GM21576 (cell line): ENCODE measurements at regions not wholly inside any gene's neighbourhood (a gene's known extent, or its start where the extent isn't known, plus 50 kb on each side); places are given as distances from the start of the nearest gene placed in this dataset.

Source experiments
- ATAC-seq: cut with Tn5 transposase; IDR thresholded peaks from one replicate; pipeline ENCODE4 v1.9.1; 2021; ENCODE audit warnings: mild to moderate bottlenecking, moderate library complexity; ENCODE audit not compliant: unreplicated experiment

DNA sequence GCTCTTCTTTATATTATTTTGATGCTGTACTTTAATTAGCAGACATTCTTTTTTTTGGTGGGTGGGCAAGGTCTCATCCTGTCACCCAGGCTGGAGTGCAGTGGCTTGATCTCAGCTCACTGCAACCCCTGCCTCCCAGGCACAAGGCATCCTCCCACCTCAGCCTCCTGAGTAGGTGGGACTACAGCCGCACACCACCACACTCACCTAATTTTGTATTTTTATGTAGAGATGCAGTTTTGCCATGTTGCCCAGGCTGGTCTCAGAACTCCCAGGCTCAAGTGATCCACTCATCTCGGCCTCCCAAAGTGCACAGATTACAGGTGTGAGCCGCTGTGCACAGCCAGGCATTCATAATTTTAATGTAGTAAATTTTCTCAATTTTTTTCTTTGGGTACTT lies 608.1 kb downstream of the ZNF385D start:
- no peak for ATAC-seq

DNA sequence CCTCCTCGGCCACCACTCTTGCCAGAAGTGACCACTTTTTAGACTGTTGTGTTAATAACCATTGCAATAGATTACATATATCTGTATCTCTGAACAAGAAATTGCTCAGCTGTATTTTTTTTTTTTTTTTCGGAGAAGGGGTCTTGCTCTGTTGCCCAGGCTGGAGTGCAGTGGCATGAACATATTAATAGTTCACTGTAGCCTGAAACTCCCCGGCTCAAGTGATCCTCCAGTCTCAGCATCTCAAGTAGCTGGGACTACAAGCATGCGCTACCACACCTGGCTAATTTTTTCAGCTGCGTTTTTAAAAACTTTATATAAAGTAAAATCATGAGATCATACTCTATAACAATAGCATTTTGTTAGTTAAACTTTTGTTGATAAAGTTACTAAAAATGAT lies 609.0 kb downstream of the ZNF385D start:
- ATAC-seq = no peak

DNA sequence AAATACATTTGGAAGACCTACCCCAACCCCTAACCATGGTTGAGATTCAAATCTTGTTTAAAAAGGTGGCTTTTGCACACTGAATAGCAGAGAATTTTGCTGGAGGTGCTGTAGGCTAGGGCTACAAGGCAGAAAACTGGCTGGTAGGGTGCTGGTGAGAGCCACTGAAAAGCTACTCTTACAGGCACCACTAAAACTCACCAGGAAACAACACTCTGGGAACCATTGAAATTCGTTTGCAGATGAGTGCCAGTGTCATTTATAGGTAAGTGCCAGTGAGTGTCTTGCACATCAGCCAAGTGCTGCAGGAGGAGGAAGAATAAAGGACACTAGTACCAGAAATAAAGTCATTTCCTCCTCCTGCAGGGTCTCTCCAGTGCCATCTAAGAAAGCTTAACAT lies 610.2 kb downstream of the ZNF385D start:
- no peak for ATAC-seq

DNA sequence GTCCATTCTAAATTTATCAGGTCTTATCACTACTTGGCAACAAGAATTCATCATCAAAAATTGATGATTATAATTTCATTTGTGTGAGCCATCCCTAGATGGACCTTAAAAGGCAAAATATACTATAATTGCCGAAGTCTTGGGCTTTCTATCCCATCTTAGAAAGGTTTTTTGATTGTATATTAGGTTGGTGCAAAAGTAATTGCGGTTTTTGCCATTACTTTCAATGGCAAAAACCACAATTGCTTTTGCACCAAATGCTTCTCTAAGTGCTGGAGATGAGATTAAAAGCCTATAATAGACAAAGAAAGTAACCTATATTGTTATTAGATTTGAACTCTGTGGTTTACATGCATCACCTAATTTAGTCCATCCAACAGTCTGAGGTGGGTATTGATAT lies 612.9 kb downstream of the ZNF385D start:
- ATAC-seq = no peak

DNA sequence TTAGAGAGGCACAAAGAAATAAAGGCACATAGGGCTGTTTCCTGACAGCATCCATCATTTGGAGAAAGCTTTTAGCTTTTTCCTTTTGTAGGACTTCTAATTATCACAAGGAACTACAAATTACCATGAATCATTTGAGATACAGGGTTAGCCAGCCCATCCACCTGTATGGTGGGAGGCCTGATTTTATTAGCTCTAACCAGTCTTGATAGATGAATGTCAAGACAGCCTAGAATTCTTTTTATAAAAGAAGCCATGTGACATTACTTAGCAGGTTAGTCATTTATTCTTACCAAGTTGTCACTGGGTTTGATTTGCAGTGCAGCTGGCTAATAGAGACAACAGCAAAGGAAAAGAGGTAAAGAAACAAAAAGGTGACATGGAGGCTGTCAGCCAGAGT lies 618.1 kb downstream of the ZNF385D start:
- no peak for ATAC-seq

DNA sequence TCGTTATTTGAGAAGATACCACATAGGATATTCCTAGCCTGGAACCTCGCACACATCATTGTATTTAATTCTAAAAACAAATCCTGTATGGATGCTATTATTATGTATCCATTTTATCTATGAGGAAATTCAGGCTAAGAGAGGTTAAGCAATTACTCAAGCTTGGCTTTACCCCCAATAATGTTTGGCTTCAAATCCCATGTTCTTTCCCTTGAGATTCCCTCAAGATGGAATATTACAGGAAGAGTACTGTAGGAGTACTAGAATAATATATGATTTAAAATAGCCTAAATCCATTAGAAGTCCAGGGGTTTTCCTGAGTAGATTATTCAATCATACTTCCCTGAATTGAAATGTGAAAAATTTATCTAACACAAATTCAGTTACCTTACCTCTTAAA lies 630.2 kb downstream of the ZNF385D start:
- no peak for ATAC-seq

DNA sequence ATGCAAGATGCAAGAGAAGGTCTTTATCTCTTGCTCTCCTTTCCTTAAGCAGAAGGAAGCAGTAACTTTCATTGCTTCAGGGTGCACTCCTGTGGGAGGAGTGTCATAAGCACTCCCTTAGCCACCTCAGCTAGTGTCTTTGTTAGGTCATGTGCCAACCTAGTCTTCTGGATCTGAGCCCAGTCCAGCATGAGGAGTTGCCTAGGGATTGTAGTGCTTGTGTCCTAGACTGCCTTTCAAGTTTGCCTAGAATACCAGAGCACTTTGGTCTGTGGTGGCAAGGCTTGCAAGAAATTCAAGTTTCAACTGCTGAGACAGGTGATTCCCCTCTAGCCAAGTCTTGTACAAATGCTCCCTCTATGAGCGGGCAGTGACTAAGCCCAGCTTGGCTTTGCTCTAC lies 633.6 kb downstream of the ZNF385D start:
- no peak for ATAC-seq

DNA sequence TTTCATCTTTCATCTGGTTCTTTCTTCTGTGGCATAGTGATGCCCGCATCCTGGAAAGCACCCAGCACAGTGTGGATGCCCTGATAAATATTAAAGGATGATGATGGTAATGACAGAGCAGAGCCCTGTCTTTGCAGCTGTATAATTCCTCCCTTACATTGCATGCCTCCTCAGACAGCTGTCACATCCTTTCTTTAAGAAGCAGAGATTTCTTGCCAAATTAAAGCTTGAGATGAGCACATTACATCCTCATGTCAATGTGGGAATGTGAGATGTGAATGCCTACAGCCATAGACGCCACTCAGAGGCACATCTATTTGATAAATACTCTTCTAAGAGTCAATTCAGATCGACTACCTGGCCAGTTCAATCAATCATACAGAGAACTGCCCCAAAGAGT lies 642.0 kb downstream of the ZNF385D start:
- no peak for ATAC-seq

DNA sequence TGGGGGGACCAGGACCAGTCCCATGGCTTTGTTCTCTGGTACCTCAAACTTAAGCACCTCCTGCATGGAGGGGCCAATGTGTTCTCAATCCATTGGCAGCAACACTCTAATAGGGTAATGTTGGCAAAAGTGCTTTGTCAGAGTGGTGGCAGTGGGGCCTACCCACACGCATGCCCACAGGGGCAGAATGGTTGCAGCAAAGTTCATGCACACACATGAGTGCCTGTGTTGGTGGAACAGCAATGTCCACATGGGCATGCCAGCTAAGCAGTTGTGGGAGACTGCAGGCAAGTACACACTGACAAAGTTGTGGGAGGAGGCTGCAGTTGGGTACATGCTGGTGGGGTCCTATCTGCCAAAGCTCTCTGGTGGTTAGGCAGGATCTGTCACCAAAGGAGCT lies 645.2 kb downstream of the ZNF385D start:
- no peak for ATAC-seq

DNA sequence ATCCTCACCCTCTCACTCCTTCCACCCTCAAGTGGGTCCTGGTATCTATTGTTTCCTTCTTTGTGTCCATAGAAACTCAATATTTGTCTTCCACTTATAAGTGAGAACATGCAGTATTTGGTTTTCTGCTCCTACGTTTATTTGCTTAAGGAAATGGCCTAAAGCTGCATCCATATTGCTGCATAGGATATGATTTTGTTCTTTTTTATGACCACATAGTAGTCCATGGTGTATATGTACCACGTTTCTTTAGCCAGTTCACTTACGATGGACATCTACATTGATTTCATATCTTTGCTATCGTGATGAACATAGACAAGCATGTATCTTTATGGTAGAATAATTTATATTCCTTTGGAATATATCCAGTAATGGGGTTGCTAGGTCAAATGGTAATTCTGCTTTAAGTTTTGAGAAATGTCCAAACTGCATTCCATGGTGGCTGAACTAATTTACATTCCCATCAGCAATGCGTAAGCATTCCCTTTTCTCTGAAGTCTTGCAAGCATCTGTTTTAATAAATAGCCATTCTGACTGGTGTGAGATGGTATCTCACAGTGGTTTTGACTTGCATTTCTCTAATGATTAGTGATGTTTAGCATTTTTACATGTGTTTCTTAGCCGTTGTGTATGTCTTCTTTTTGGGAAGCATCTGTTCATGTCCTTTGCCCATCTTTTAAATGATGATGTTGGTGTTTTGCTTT lies 650.2 kb downstream of the ZNF385D start:
- ATAC-seq = no peak

DNA sequence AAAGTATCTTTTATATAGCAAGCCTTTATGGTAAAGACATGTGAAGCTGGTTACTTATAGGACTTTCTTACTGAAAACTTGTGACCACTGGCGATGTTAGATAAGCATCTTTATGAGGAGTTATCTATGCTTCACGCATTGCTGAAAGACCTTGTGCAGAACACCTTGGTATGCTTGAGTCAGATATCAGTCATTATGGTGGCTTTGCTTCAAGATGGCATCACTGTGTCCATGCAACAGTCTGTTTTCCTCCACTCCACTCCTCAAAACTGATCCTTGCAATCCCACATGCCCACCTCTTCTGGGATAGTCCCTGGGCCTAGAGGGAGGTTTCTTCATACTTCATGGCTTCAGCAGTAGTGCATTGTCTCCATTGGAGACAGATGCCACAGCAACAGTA lies 656.3 kb downstream of the ZNF385D start:
- ATAC-seq = no peak

DNA sequence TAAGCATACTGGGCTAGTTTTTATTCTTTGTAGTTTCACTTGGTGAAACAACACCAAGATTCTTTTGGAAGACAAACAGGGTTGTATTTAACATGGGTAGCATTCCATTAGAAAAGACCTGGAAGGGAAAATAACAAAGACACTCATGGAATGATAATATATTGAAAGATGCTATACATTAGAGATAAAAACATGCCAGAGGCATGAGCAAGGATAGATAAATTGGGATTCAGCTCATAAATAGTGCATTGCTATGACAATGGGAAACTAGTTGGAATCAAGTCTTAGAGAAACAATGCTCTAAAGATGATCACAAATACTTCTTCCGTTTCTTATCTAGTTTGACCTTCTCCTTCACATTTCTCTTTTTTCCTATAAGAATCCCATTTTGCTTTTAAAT lies 677.4 kb downstream of the ZNF385D start:
- ATAC-seq = no peak

DNA sequence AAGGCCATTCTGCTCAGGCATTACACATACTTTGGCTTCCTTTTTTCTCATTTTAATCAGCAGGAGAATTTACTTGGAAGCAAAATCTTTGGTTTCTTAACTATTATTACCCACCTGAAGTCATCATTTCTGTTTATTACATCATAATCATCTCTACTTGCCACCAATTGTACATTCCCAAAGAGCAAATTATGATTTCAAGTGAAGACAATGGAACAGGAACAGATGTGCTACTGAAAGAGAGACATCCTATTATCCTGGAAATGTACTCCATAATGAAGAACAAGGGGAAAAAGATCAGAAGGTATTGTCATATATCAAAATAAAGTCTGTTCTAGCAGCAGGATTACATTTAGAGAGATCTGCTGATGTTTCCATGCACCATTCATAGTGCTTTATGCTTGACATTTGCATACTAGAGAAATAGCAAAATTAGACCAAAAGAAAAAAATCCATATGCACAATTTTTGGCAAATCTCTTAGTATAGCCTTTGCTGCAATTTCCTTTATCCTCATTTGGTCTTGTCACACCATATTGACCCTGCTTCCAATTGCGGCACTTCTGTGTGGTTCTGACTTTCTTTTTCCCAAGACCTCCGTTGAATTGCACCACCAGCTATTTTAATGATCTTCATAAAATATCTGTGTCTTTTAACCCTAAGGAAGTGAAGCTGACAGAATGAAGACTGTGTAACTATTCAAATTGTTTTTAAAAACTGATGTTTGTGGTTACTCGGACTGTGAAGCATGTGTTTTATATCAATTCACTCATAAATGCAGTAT lies 683.8 kb downstream of the ZNF385D start:
- no peak for ATAC-seq

DNA sequence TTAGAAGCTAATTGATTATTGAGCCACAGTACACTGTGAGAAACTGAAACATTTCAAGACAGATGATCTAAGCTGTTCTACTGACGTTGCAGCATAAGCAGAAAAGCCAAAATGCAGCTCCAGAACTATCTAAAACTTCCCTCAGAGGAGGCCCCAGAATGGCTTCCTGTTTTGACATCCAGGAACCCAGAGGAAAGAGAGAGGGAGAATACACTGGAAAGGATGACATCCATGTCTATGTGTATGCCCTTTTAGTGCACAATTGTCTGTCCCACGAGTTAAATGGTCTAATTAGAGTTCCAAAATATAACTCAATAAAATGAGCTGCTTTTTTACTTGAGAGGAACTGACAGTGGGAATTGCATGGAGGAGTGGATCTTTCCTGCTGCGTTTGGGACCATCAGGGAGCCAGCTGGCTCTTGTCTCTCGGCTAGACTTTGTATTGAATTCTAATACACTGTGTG lies 688.1 kb downstream of the ZNF385D start:
- no peak for ATAC-seq

DNA sequence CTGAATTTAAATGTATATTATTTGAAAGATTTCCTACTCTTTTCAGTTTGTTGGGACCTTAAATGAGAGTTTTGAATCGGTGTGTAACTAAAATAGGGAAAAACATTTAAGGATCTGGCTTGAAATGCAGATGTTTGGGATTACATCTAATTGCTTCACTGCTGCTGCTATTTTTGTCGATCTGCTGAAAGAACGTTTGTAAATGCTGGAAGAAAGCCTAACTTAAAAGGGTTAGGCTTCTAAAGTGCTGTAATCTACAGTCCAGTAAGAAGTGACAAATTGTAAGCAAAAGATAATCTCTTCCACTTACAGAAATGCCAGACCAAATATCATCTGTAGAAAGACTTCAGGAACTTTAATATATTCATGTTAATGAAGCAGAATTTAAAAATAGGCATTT lies 691.6 kb downstream of the ZNF385D start:
- ATAC-seq = no peak

DNA sequence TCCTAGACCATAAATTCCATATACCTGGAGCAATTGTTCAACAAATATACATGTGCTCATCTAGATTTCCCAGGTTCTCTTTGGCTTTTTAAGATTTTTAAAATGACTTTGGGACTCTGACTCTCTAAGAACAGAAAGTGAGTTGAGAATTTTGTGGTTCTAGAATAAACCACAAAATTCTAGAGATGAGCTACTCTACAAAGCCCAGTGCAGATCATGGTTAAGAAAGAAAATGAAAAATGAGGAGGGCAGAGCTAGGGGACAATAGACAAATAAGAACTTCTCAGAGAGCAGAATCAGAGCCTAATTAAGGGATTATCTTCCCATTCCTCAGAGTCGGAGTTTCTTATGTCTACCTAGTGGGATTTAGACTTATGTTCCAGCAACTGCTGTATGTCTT lies 694.7 kb downstream of the ZNF385D start:
- ATAC-seq = no peak

DNA sequence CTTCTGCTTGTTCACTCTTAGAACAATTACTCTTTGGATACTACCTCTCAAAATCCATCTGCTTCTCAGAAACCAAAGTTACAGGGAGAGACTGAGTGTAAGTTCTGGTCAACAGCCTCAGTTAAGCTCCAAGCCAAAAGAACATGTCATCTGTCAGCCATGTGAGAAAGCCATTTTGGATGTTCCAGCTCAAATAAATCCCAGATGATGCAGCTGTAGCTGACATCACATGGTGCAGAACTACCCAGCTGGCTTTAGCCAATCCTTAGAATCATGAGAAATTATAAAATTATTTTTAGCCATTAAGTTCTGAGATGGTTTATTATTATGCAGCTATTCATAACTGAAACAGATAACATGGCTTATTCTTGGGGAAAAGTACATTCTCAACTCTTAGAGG lies 696.0 kb downstream of the ZNF385D start:
- no peak for ATAC-seq

DNA sequence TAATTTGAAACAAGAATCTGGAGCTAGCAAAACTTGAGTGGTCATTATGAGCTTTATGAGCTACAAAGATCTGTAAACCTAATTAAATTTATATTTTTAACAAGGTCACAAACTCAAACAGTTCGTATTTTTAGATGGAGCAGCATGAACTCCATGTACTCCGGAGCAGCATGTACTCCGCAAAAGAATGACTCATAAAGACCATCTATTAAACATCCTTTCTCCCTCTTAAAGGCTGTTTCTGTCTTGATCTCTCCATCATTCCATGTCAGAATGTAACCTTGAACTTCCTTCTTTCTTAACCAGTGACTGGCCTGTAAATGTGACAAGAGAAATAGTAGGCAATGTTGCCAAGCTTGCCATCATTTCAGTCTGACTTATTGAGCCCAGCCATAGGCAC lies 696.9 kb downstream of the ZNF385D start:
- ATAC-seq = no peak

DNA sequence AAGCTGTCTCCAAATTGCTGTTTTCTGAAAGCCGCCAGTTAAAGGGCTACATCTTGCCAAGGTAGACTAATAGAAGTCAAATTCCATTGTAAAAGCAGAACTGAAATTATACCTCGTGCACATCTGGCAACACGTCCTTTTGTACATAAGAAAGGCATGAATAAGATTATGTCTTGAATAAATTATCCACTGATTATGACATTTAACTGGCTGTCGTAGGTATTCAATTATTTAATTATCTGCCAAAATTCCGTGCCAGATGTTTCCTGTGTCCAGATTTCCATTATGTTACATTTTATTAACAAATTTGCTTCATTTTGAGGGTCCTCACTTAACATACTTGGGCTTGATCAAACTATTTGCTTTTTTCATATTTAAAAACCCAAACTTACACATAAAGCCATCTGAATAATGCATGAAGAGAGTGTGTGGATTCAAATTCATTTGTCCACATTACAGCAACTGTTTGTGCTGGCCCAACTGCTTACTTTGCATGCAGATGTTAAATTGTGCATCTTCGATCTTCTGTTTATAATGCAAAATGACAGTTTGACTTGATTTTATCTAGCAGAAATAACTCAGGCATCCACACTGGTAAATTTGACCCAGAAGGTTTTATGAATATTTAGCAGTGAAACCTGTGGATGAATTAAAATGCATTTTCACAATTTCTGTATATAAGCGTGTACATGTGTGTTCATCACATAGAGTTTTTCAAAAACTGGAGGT lies 701.5 kb downstream of the ZNF385D start:
- ATAC-seq = no peak

DNA sequence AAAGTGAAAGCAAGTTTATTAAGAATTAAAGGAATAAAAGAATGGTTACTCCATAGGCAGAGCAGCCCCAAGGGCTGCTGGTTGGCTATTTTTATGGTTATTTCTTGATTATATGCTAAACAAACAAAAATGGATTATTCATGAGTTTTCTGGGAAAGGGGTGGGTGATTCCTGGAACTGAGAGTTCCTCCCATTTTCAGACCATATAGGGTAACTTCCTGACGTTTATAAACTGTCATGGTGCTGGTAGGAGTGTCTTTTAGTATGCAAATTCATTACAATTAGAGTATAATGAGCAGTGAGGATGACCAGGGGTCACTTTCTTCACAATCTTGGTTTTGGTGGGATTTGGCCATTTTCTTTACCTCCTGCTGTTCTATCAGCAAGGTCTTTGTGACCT lies 707.9 kb downstream of the ZNF385D start:
- ATAC-seq = no peak

DNA sequence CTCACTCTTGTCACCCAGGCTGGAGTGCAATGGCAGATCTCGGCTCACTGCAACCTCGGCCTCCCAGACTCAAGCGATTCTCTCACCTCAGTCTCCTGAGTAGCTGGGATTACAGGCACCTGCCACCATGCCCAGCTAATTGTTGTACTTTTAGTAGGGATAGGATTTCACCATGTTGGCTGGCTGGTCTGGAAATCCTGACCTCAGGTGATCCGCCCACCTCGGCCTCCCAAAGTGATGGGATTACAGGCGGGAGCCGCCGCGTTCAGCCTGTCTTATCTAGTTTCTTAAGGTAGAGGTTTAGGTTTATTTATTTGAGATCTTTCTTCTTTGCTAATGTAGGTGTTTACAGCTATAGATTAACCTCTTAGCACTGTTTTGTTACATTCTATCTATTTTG lies 708.8 kb downstream of the ZNF385D start:
- ATAC-seq = no peak

DNA sequence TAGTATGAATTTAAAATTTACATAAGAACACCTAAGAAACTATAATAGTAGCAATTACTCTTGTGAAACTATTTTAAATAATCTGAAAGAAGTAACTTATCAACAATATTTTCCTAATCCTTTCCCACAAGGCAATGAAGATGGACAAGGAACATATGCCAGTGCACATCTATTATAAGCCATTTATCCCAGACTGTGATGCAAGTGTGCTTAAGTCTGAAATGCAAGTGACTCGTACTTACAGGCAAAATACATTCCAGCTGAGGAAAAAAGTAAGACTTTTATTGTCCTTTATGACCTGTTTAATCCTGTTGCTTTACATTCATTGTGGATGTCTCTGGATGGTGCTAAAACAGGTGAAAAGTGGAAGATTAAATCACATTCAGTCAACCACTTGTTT lies 709.4 kb downstream of the ZNF385D start:
- ATAC-seq = no peak
